ENCODE measurements at regions not wholly inside any gene's neighbourhood (a gene's known extent, or its start where the extent isn't known, plus 50 kb on each side); places are given as distances from the start of the nearest gene placed in this dataset.

GRCh38 chr1:42057800-42058199, 95.4 kb upstream of the GUCA2B start:
- Histone ChIP-seq H3K4me3 (replicated peaks; ENCODE audit: insufficient read depth, low read length) (no peak overlapping the region), H3K27me3 (ENCODE audit: insufficient read depth, poor library complexity, severe bottlenecking) (no peaks in the 10 kb centered on the region), H3K27ac (replicated peaks) (no peak overlapping the region)
- no peak for DNase-seq (ENCODE audit: low read depth in 1 of 2, low spot score in 1 of 2)
- no peak for TF ChIP-seq CTCF (IDR thresholded peaks at IDR 0.05; ENCODE audit: insufficient read depth, low read length)
- TF ChIP-seq, protein P1, sequence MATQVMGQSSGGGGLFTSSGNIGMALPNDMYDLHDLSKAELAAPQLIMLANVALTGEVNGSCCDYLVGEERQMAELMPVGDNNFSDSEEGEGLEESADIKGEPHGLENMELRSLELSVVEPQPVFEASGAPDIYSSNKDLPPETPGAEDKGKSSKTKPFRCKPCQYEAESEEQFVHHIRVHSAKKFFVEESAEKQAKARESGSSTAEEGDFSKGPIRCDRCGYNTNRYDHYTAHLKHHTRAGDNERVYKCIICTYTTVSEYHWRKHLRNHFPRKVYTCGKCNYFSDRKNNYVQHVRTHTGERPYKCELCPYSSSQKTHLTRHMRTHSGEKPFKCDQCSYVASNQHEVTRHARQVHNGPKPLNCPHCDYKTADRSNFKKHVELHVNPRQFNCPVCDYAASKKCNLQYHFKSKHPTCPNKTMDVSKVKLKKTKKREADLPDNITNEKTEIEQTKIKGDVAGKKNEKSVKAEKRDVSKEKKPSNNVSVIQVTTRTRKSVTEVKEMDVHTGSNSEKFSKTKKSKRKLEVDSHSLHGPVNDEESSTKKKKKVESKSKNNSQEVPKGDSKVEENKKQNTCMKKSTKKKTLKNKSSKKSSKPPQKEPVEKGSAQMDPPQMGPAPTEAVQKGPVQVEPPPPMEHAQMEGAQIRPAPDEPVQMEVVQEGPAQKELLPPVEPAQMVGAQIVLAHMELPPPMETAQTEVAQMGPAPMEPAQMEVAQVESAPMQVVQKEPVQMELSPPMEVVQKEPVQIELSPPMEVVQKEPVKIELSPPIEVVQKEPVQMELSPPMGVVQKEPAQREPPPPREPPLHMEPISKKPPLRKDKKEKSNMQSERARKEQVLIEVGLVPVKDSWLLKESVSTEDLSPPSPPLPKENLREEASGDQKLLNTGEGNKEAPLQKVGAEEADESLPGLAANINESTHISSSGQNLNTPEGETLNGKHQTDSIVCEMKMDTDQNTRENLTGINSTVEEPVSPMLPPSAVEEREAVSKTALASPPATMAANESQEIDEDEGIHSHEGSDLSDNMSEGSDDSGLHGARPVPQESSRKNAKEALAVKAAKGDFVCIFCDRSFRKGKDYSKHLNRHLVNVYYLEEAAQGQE (IDR thresholded peaks at IDR 0.05; ENCODE audit: insufficient replicate concordance, low read depth): no peak

- no peaks in the 10 kb centered on the region for H3K27me3 ChIP-seq (ENCODE audit: insufficient read depth, poor library complexity, severe bottlenecking)
- DNase-seq (ENCODE audit: low read depth in 1 of 2, low spot score in 1 of 2): no peak
- TF ChIP-seq, protein P1 (IDR thresholded peaks at IDR 0.05; ENCODE audit: insufficient replicate concordance, low read depth): no peak
- TF ChIP-seq GABPA (IDR thresholded peaks at IDR 0.05; ENCODE audit: low read depth) (no peak), CTCF (IDR thresholded peaks at IDR 0.05; ENCODE audit: insufficient read depth, low read length) (no peak), POLR2AphosphoS5 (IDR thresholded peaks at IDR 0.05; ENCODE audit: low read depth) (no peak), SPI1 (IDR thresholded peaks at IDR 0.05; ENCODE audit: borderline replicate concordance, low read depth) (no peak)
- no peak overlapping the region for H3K27ac ChIP-seq (replicated peaks)
- H3K4me3 ChIP-seq (replicated peaks; ENCODE audit: insufficient read depth, low read length): no peak overlapping the region
Measured at GRCh38 chr1:42056460-42056859, 96.8 kb upstream of the GUCA2B start.

- Histone ChIP-seq H3K27ac (replicated peaks) (no peak overlapping the region), H3K27me3 (ENCODE audit: insufficient read depth, poor library complexity, severe bottlenecking) (no peaks in the 10 kb centered on the region), H3K4me3 (replicated peaks; ENCODE audit: insufficient read depth, low read length) (no peak overlapping the region)
- no peak for DNase-seq (ENCODE audit: low read depth in 1 of 2, low spot score in 1 of 2)
- TF ChIP-seq CTCF (IDR thresholded peaks at IDR 0.05; ENCODE audit: insufficient read depth, low read length): no peak
- TF ChIP-seq, protein P1 (IDR thresholded peaks at IDR 0.05; ENCODE audit: insufficient replicate concordance, low read depth): no peak
- TF ChIP-seq GABPA (IDR thresholded peaks at IDR 0.05; ENCODE audit: low read depth): no peak
- no peak for TF ChIP-seq SPI1 (IDR thresholded peaks at IDR 0.05; ENCODE audit: borderline replicate concordance, low read depth)
Measured at GRCh38 chr1:42055061-42055460, 98.1 kb upstream of the GUCA2B start.

All from HL-60 (cell line).